ENCODE measurements at regions not wholly inside any gene's neighbourhood (a gene's known extent, or its start where the extent isn't known, plus 50 kb on each side); places are given as distances from the start of the nearest gene placed in this dataset.

- Histone ChIP-seq H2BK12ac (ENCODE audit: low read depth, low read length) (no peak overlapping the region), H3K23ac (ENCODE audit: insufficient read length) (no peak overlapping the region), H3K36me3 (ENCODE audit: control insufficient read depth in 2 of 4, insufficient read depth in 4 of 4, low read length in 3 of 4) (no peaks in the 10 kb centered on the region), H2BK120ac (replicated peaks; ENCODE audit: low read depth, low read length) (no peak overlapping the region), H3K79me2 (ENCODE audit: control insufficient read depth in 1 of 2, insufficient read depth in 2 of 2, low read length in 2 of 2) (no peaks in the 10 kb centered on the region), H4K91ac (replicated peaks; ENCODE audit: insufficient read length, low read length) (no peak overlapping the region), H3K9ac (replicated peaks in 1 of 4; ENCODE audit: extremely low read depth in 1 of 4, low read depth in 3 of 4, low read length in 3 of 4) (no peak overlapping the region), H2AK5ac (ENCODE audit: low read depth, low read length) (no peak overlapping the region), H3K14ac (ENCODE audit: insufficient read length) (no peak overlapping the region), H3K56ac (replicated peaks; ENCODE audit: insufficient read length, low read depth, low read length) (no peak overlapping the region), H2BK20ac (ENCODE audit: low read length) (no peak overlapping the region), H2BK15ac (ENCODE audit: low read length) (no peak overlapping the region), H3K4me3 (ENCODE audit: extremely low read depth in 1 of 4, insufficient read depth in 2 of 4, low read depth in 3 of 4, low read length in 4 of 4) (no peak overlapping the region), H3K4ac (replicated peaks; ENCODE audit: insufficient read length, low read depth, low read length) (no peak overlapping the region), H3K4me1 (replicated peaks in 1 of 4; ENCODE audit: control insufficient read depth in 3 of 4, insufficient read depth in 4 of 4, low read length in 3 of 4) (no peaks in the 10 kb centered on the region; a peak in 1 of 7 replicates), H3K27ac (ENCODE audit: low read depth, low read length) (no peak overlapping the region), H3K18ac (ENCODE audit: extremely low read depth, low read length) (no peak overlapping the region), H3K79me1 (ENCODE audit: low read depth, low read length) (no peaks in the 10 kb centered on the region), H3K27me3 (replicated peaks in 1 of 4; ENCODE audit: control insufficient read depth in 3 of 4, extremely low read depth in 1 of 4, insufficient read depth in 3 of 4, low read length in 3 of 4) (no peaks in the 10 kb centered on the region; a peak in 3 of 7 replicates), H3K9me3 (ENCODE audit: insufficient read depth in 2 of 2, low read depth in 1 of 2, low read length in 1 of 2) (no peaks in the 10 kb centered on the region), H3K23me2 (ENCODE audit: low read depth, low read length) (peaks cover 1% of the 10 kb centered on the region; the same call in 1 of the 2 replicates), H2BK5ac (ENCODE audit: low read depth, low read length) (no peak overlapping the region), H4K5ac (ENCODE audit: insufficient read length, low read depth, low read length) (no peak overlapping the region), H4K8ac (ENCODE audit: extremely low read depth, insufficient read depth, low read length) (no peak overlapping the region), H2AFZ (ENCODE audit: low read length) (no peak overlapping the region), H4K20me1 (replicated peaks in 1 of 2; ENCODE audit: control insufficient read depth in 1 of 2, insufficient read depth in 2 of 2, low read length in 2 of 2) (no peaks in the 10 kb centered on the region), H3K4me2 (ENCODE audit: insufficient read depth in 1 of 2, low read depth in 2 of 2, low read length in 2 of 2) (no peak overlapping the region)
- WGBS, 2 experiments (ENCODE audit: extremely low coverage in 1 of 2, insufficient coverage in 1 of 2, insufficient read length in 1 of 2, insufficient replicate concordance in 2 of 2, low coverage in 1 of 2, low lambda C conversion rate in 2 of 2, missing lambda C conversion rate in 1 of 2), result 87% methylated on average over 2 of the region's 2 CpGs; no CpG with 5 or more reads in 1 of the 2 experiments
- CTCF ChIA-PET (ENCODE audit: partially characterized antibody), result no interaction called here
- DNase-seq (ENCODE audit: low read depth in 1 of 2, low spot score in 2 of 2) (no peak), FAIRE-seq (no peak)
- POLR2A ChIA-PET (ENCODE audit: partially characterized antibody), result no interaction called here
- no peak for TF ChIP-seq YY1 (IDR thresholded peaks at IDR 0.05; ENCODE audit: low read depth, low read length)
- TF ChIP-seq ASH2L (IDR thresholded peaks at IDR 0.05; ENCODE audit: low read length), result no peak
- no peak for TF ChIP-seq BACH1 (IDR thresholded peaks at IDR 0.05; ENCODE audit: low read length)
- no peak for TF ChIP-seq POLR2AphosphoS5 (IDR thresholded peaks at IDR 0.05; ENCODE audit: low read depth, low read length)
- no peak for TF ChIP-seq CREB1 (IDR thresholded peaks at IDR 0.05)
- TF ChIP-seq GABPA (IDR thresholded peaks at IDR 0.05; ENCODE audit: borderline replicate concordance, insufficient read depth, low read length), result no peak
- TF ChIP-seq CBX8 (IDR thresholded peaks at IDR 0.05; ENCODE audit: borderline replicate concordance, low read depth, low read length), result no peak
- no peak for TF ChIP-seq SIN3A (conservative IDR thresholded peaks at IDR 0.05 in 1 of 2, IDR thresholded peaks at IDR 0.05 in 1 of 2; ENCODE audit: low read depth in 1 of 2, low read length in 2 of 2)
- no peak for TF ChIP-seq ZNF274 (IDR thresholded peaks at IDR 0.05; ENCODE audit: borderline replicate concordance, extremely low read depth, low read length)
- TF ChIP-seq TBP (IDR thresholded peaks at IDR 0.05; ENCODE audit: low read depth, low read length), result no peak
- no peak for TF ChIP-seq RBBP5 (IDR thresholded peaks at IDR 0.05; ENCODE audit: borderline replicate concordance, low read depth, low read length)
- no peak for TF ChIP-seq USF2 (IDR thresholded peaks at IDR 0.05; ENCODE audit: low read length)
- TF ChIP-seq NANOG (IDR thresholded peaks at IDR 0.05; ENCODE audit: insufficient read depth, low read depth, low read length, poor library complexity, severe bottlenecking), result no peak
- no peak for TF ChIP-seq RAD21 (IDR thresholded peaks at IDR 0.05 in 1 of 2, conservative IDR thresholded peaks at IDR 0.05 in 1 of 2; ENCODE audit: low read depth in 2 of 2, low read length in 2 of 2)
Observed at GRCh38 chr11:134791102-134791501, 379.1 kb upstream of the B3GAT1 start.
